IMR-90 (cell line): ENCODE measurements at regions not wholly inside any gene's neighbourhood (a gene's known extent, or its start where the extent isn't known, plus 50 kb on each side); places are given as distances from the start of the nearest gene placed in this dataset.

Experiments used
- CTCF ChIP-seq: conservative IDR thresholded peaks from 2 replicates; pipeline ENCODE4 v1.5.1; 2012; ENCODE audit warnings: mild to moderate bottlenecking, low read depth, low read length, improper control_type of control experiment
- ELK1 ChIP-seq: fragments of 150-350 bp; IDR thresholded peaks from 2 replicates; pipeline ENCODE4 v1.6.1; 2016; ENCODE audit warnings: low read depth, mild to moderate bottlenecking, low read length, moderate library complexity, borderline replicate concordance
- MAFK ChIP-seq: IDR thresholded peaks from 2 replicates; pipeline ENCODE4 v1.6.1; 2012; ENCODE audit warnings: low read depth, low read length, improper control_type of control experiment
- MAZ ChIP-seq: IDR thresholded peaks from 2 replicates; pipeline ENCODE4 v1.6.1; 2012; ENCODE audit warnings: low read depth, mild to moderate bottlenecking, low read length, improper control_type of control experiment, moderate library complexity, borderline replicate concordance
- MXI1 ChIP-seq: IDR thresholded peaks from 2 replicates; pipeline ENCODE4 v1.6.1; 2012; ENCODE audit warnings: low read depth, mild to moderate bottlenecking, low read length, moderate library complexity, borderline replicate concordance
- NFE2L2 ChIP-seq: fragments of 150-350 bp; IDR thresholded peaks from 2 replicates; pipeline ENCODE4 v1.6.1; 2016; ENCODE audit warnings: low read depth, mild to moderate bottlenecking, low read length
- POLR2A ChIP-seq: IDR thresholded peaks from 2 replicates; pipeline ENCODE4 v1.6.1; 2012; ENCODE audit warnings: mild to moderate bottlenecking, low read depth, low read length
- RAD21 ChIP-seq: IDR thresholded peaks from 2 replicates; pipeline ENCODE4 v1.6.1; 2012; ENCODE audit warnings: low read length, improper control_type of control experiment
- RCOR1 ChIP-seq: IDR thresholded peaks from 2 replicates; pipeline ENCODE4 v1.6.1; 2012; ENCODE audit warnings: mild to moderate bottlenecking, low read length, improper control_type of control experiment; ENCODE audit not compliant: insufficient replicate concordance
- RFX5 ChIP-seq: IDR thresholded peaks from 2 replicates; pipeline ENCODE4 v1.8.0; 2012; ENCODE audit warnings: low read depth, mild to moderate bottlenecking, low read length, moderate library complexity
- USF2 ChIP-seq: fragments of 150-350 bp; IDR thresholded peaks from 2 replicates; pipeline ENCODE4 v1.6.1; 2017; ENCODE audit warnings: mild to moderate bottlenecking, antibody characterized with exemption, low read length, low read depth

GRCh38 chr13:95356916-95357315, 55.7 kb upstream of the ABCC4 start:
- TF ChIP-seq POLR2A: no peak
- TF ChIP-seq CTCF: no peak
- no peak for TF ChIP-seq ELK1
- TF ChIP-seq NFE2L2: no peak
- no peak for TF ChIP-seq RFX5
- TF ChIP-seq USF2: no peak
- no peak for TF ChIP-seq RAD21
- TF ChIP-seq RCOR1: no peak
- TF ChIP-seq MAFK: no peak
- no peak for TF ChIP-seq MAZ
- no peak for TF ChIP-seq MXI1
